ENCODE measurements at regions not wholly inside any gene's neighbourhood (a gene's known extent, or its start where the extent isn't known, plus 50 kb on each side); places are given as distances from the start of the nearest gene placed in this dataset.

- Mint-ChIP-seq H3K4me3 (peak overlapping the region; percentile 7), H3K4me1 (peaks cover 35% of the 10 kb centered on the region), H3K36me3 (ENCODE audit: low read depth) (peaks cover 3% of the 10 kb centered on the region), H3K9me3 (peaks cover 4% of the 10 kb centered on the region), H3K27me3 (ENCODE audit: low read depth) (no peaks in the 10 kb centered on the region), H3K27ac (ENCODE audit: unreplicated experiment) (no peak overlapping the region)
- no peak for DNase-seq (ENCODE audit: low read depth, low spot score)
- TF ChIP-seq CTCF (conservative IDR thresholded peaks at IDR 0.05) = no peak
Measured at GRCh38 chr10:91570220-91570619, 62.7 kb downstream of the PPP1R3C start.

GRCh38 chr10:91569522-91569921 is 63.3 kb downstream of the PPP1R3C start:
- TF ChIP-seq CTCF (conservative IDR thresholded peaks at IDR 0.05) = no peak
- Mint-ChIP-seq H3K9me3 (peaks cover 4% of the 10 kb centered on the region), H3K4me1 (peaks cover 28% of the 10 kb centered on the region), H3K27me3 (ENCODE audit: low read depth) (no peaks in the 10 kb centered on the region), H3K27ac (ENCODE audit: unreplicated experiment) (no peak overlapping the region), H3K4me3 (no peak overlapping the region), H3K36me3 (ENCODE audit: low read depth) (no peaks in the 10 kb centered on the region)
- DNase-seq (ENCODE audit: low read depth, low spot score) = no peak

- Mint-ChIP-seq H3K4me3 (no peak overlapping the region), H3K27me3 (ENCODE audit: low read depth) (no peaks in the 10 kb centered on the region), H3K4me1 (peaks cover 28% of the 10 kb centered on the region), H3K36me3 (ENCODE audit: low read depth) (no peaks in the 10 kb centered on the region), H3K27ac (ENCODE audit: unreplicated experiment) (no peak overlapping the region), H3K9me3 (no peaks in the 10 kb centered on the region)
- DNase-seq (ENCODE audit: low read depth, low spot score) = no peak
- no peak for TF ChIP-seq CTCF (conservative IDR thresholded peaks at IDR 0.05)
Measured at GRCh38 chr10:91567815-91568214, 65.1 kb downstream of the PPP1R3C start.

- peaks cover 4% of the 10 kb centered on the region for H3K9me3 Mint-ChIP-seq
- H3K27me3 Mint-ChIP-seq (ENCODE audit: low read depth) = no peaks in the 10 kb centered on the region
- peaks cover 3% of the 10 kb centered on the region for H3K36me3 Mint-ChIP-seq (ENCODE audit: low read depth)
- DNase-seq (ENCODE audit: low read depth, low spot score) = no peak
- H3K4me1 Mint-ChIP-seq = peaks cover 19% of the 10 kb centered on the region
- no peak overlapping the region for H3K27ac Mint-ChIP-seq (ENCODE audit: unreplicated experiment)
- no peak overlapping the region for H3K4me3 Mint-ChIP-seq
- TF ChIP-seq CTCF (conservative IDR thresholded peaks at IDR 0.05) = no peak
Measured at GRCh38 chr10:91566115-91566514, 66.8 kb downstream of the PPP1R3C start.

GRCh38 chr10:91565226-91565625 is 67.6 kb downstream of the PPP1R3C start:
- H3K36me3 Mint-ChIP-seq (ENCODE audit: low read depth) = peaks cover 3% of the 10 kb centered on the region
- TF ChIP-seq CTCF (conservative IDR thresholded peaks at IDR 0.05) = no peak
- H3K9me3 Mint-ChIP-seq = peaks cover 7% of the 10 kb centered on the region
- H3K27ac Mint-ChIP-seq (ENCODE audit: unreplicated experiment) = no peak overlapping the region
- no peak overlapping the region for H3K4me3 Mint-ChIP-seq
- H3K4me1 Mint-ChIP-seq = peaks cover 13% of the 10 kb centered on the region
- H3K27me3 Mint-ChIP-seq (ENCODE audit: low read depth) = no peaks in the 10 kb centered on the region
- DNase-seq (ENCODE audit: low read depth, low spot score) = no peak

GRCh38 chr10:91564508-91564907 is 68.4 kb downstream of the PPP1R3C start:
- no peak for TF ChIP-seq CTCF (conservative IDR thresholded peaks at IDR 0.05)
- no peak for DNase-seq (ENCODE audit: low read depth, low spot score)
- peaks cover 3% of the 10 kb centered on the region for H3K36me3 Mint-ChIP-seq (ENCODE audit: low read depth)
- no peaks in the 10 kb centered on the region for H3K27me3 Mint-ChIP-seq (ENCODE audit: low read depth)
- peaks cover 9% of the 10 kb centered on the region for H3K4me1 Mint-ChIP-seq
- H3K4me3 Mint-ChIP-seq = no peak overlapping the region
- peaks cover 7% of the 10 kb centered on the region for H3K9me3 Mint-ChIP-seq
- H3K27ac Mint-ChIP-seq (ENCODE audit: unreplicated experiment) = no peak overlapping the region
